Stimulated activated CD8-positive, alpha-beta memory T cell treated with anti-CD3 and anti-CD28 coated beads, Interleukin-4, amount 100 ng/mL, for 48 hours (primary cell): ENCODE measurements at regions not wholly inside any gene's neighbourhood (a gene's known extent, or its start where the extent isn't known, plus 50 kb on each side); places are given as distances from the start of the nearest gene placed in this dataset.
"Not testable (repeated sequence)": the region's sequence is repeated elsewhere in the genome, so short reads cannot be mapped to it uniquely, and the experiment has no call there.

Source experiments
- DNase-seq: peaks from one replicate; pipeline ENCODE4 v3.0.0-alpha.2; 2020

DNA sequence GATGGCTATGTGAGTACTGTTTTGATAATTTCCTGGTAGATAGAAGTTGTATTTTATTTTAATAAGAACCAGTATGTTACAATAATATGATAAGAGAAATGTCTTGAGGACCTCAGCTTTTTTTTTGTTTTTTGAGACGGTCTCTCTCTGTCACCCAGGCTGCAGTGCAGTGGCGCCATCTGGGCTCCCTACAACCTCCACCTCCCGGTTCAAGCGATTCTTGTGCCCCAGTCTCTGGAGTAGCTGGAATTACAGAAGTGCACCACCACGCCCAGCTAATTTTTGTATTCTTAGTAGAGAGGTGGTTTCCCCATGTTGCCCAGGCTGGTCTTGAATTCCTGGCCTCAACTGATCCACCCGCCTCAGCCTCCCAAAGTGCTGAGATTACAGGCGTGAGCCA is 968.1 kb upstream of the ADGRL4 start:
- no peak for DNase-seq

DNA sequence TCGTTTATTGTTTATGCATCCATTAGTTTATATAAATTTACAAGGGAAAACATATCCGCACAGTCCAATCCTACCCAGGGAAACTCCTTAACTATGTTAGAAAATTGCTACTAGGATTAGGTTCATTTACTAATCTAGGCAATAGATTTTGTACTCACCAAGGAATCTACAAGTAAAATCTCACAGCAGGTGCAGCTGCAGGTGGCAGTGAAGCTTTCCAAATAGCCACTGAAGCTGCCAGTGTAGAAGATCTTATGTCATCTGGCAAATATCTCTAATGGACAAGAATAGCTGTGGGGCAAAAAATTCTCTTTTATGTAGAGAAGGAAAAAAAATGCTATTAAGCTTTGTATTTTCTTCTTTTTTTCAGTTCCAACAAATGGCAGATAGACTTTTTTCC is 963.4 kb upstream of the ADGRL4 start:
- no peak for DNase-seq

DNA sequence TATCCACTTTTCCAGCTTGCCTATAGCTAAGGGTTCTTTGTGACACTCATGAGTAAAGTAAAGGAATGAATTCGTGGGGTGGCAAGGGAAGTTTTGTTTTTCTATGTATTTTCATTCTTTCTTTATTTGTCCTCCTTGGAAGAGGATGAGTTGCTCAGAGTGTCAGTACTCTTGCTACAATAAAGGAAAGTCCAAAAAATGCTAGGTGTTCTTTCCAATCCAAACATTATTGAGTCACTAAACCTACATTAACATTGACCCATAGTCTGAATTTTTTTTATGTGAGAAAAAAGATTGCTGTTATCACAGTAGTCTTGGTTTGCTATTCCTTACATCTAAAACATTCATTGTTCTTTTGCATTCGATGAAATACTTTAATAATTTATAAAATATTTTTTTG is 959.9 kb upstream of the ADGRL4 start:
- no peak for DNase-seq

DNA sequence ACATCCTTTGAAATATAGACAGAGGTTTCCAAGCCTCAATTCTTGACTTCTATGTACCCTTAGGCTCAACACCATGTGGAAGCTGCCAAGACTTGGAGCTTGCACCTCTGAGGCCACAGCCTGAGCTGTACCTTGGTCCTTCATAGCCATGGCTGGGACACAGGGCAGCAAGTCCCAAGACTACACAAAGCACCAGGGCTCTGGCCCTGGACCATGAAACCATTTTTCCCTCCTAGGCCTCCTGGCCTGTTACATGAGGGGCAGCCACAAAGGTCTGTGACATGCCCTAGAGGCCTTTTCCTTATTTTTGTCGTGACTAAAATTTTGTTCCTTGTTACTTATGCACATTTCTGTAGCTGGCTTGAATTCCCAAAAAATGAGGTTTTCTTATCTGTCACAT is 953.1 kb upstream of the ADGRL4 start:
- DNase-seq, result no peak

DNA sequence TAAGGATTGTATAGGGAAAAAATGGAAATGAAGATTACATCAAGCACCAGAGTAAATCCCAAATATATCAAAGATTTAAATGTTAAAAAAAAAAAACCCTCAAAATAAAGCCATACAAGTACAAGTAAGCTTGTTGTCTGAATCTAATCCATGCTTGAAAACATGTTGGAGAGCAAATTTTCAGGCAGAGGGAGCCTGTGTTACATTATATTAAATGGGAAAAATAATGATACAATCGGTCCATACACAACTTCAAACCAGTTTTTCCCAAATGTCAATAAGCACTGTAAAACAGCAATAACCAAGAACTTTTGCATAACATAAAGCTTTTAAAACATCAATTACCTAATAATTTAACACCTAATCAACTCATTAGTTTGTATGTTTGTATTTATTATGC is 949.4 kb upstream of the ADGRL4 start:
- DNase-seq, result no peak

DNA sequence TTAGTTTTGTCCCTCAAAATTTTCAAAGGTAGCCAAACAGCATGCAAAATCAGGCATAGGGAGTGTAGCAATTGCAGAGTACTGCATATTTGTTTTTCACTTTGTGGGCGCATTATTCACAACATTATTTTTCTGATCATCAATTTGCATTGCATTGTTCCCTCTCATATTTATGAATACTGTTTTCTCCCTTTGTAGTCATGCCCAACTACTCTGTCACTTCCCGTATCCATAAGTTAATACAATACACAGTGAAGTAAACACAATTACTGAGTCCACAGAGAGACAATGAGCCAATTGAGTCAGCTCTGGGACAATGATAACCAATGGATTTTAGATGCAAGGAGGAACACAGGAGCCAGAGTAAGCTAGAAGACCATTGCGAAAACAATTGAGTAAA is 944.0 kb upstream of the ADGRL4 start:
- DNase-seq, result no peak

DNA sequence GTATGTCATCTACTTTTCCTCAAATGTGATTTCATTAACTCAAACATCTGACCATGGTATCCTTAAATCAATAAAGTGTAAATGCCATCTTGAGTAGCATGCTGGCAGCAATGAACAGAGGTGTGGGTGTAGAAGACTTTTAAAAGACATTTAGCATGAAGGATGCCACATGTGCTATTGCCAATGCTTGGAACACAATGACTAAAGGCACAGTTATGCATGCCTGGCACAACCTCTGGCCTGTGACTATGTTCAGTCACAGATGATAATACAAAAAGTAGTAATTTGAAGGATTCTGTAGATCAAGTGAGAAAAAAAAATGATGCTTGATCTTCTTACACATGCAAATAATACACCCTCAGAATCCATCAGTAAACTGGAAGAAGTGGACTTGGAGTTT is 938.9 kb upstream of the ADGRL4 start:
- no peak for DNase-seq

DNA sequence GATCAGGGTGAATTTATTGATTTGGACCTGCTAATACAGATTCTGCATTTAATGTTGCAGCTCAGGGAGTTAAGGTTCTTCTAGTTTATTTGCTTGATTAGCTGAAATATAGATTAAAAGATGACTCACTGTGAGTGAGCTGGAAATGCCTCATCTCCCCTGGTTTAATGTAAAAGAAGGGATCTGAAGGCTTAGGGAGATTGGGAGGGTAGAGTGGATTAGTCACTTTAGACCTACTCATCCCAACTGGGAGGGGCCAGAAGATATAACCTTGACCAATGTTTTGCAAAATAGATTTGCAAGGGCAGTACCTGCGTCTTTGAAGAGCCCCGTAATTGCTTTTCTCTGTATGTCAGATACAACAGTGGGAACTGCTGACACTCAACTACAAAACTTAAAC is 922.8 kb upstream of the ADGRL4 start:
- DNase-seq, result no peak

DNA sequence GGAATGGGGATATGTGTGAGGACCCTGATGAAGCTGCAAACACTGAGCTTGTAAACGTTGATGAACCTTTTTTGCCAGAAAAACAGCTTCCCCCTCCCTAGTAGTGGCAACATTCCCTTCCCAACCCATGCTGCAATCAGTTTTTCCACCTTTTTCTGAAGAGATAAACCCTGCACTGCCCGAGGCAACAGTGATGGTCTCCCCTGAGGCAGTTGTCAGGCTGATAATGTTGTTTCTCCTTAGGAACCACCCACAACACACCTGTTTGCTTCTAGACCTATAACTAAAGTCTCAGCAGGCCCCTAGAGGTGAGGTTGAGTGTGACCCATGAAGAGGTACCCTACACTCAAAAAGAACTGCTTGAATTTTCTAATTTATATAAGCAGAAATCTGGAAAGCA is 922.4 kb upstream of the ADGRL4 start:
- no peak for DNase-seq

DNA sequence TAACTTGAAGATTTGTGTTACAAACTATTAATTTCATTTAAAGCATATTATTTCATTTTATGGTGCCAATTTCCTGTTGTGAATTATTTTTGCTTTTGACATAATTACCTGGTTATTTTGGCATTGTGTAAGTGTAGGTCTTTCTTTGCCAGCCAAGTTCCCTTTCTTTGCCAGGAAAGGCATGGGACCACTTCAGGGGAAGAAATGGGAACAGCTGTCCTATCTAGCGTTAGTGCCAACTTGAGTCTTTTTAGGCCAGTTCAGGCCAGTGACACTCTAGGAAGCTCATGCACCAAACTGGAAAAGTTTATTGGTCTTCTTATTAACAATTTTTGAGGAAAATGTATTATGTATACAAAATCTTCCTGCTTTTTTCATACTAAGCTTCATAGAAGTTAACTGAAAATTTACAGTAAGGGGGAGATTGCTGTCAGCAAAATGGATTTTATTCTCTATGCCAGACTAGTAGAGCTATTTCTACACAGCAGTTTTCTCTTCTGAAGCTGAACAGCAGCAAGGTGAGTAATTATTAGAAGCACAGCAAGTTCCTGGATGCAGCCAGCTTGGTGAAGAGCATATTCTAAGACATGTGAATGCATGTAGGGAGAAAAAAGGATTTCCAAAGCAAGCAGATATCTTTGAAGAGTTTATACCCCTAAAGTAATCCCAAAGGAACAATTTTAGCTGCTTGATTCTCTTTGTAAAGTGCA is 914.6 kb upstream of the ADGRL4 start:
- DNase-seq, result no peak

DNA sequence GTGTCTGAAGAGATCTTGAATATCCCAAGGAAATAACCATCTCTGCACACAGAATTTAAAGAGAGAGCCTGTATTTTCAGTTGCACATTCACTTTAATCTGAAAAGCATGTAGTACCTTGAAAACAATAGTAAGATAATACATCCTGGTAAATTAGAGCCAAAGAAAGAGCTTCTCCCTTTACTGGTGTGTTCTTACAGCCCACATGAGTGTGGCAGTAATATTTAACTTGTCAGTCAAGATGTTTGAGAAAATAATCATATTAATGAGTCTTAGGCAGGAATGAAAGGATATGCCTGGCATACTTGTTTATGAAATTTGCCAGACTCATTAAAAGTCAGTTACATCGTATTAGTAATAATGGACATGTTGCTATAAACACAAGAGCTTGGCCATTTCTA is 908.4 kb upstream of the ADGRL4 start:
- DNase-seq, result no peak

DNA sequence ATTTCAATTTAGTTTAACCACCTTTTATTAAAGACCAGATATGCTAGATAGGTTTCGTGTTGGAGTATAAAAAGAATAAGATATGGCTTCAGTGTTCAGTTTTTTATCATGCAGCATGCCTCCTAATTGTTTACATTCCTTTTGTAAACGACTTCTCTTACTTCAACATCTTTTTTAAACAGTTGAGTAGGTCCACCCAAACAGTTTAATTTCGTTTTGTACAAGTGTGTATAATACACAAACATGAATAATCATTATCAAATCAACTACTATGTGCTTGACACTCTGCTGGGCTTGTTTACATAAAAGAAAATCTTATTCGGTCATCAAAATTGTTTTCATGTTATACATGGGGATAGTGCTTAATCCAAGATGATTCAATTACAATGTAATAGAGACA is 906.3 kb upstream of the ADGRL4 start:
- DNase-seq, result no peak

DNA sequence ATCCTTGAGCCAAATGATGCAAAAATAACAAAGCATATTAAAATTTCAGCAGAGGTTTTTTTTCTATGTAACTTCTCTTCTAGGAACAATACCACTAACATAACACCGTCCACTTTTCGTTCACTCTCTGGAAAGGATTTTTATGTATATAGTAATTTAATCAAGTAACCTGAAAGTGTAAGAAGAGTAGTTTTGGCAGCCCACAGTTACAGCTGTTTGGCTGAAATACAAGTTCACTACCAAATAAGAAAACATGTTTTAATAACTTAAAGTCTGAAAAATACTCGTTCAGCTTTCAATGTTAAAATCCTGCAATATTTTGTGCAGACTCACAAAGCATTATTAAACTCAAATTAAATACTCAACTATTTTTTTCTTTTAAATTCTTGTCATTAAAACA is 896.8 kb upstream of the ADGRL4 start:
- DNase-seq, result no peak

DNA sequence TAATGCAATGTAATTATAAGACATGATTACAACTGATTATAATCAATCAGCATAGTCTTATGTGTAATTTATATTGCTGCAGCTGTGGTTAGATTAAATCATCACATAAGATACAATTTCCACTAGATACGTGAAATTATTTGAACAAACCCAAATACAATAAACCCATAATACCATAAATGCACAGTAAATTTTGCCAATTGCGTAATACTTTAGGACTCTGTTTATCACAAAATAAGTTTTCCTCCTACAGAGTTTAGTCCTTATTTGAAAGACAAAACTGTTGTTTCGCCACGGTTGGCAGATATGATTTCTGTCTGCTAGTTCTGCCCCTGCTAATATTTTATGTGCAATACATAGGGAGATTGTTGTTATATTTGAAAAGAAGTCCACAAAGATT is 895.9 kb upstream of the ADGRL4 start:
- no peak for DNase-seq

DNA sequence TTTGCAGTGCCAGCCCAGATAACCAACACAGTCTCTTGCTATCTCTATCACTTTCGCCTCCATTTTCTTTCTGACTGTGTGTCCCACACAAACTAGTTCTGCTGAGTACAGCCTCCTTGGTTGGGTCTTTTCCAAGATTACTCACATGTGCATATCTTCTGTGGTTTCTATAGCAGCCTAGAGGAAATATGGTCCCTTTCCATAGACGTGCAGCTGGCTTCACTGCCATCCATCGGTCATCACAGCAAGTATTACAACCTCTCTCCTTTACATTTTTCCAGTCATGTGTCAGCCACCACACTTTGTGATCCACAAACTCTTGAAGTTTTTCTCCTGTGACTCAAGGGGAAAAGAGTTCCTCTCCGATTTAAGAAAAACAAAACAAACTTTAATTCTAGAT is 893.4 kb upstream of the ADGRL4 start:
- no peak for DNase-seq

DNA sequence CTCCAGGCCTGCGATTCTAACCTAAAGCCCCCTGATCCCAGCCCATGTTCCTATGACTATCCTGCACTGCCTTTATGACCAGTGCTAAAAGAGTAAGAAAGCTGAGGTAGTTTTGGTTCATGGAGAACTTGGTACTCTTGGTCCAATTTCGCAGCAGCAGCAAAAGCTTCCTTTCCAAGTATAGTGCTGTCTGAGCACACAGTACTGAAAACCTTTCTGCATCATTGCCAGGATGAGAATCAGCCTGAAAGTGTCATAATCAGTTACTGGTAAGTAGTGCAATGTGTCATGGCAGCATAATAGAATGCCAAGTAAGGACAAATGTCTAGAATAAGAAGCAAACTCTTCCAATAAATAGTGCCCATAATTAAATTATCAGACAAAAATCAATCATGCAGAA is 889.6 kb upstream of the ADGRL4 start:
- no peak for DNase-seq

DNA sequence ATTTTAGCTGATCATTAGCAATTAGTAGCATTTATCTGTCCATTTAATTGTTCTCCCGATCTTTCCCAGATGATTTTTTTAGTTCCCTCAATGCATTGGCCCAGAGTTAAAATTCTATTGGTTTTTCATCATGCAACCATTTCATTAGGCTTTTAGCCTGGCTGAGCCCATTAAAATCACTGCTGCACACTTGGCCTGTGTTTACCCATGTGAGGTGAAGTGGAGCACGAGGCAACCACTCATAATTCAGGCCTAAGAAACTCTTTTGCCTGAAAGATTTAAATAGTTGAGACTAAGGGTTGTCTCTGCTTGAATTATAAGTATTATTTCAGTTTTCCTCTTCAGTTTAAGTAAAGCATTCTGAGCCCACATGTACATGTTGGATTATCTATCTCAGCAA is 889.0 kb upstream of the ADGRL4 start:
- DNase-seq, result no peak

DNA sequence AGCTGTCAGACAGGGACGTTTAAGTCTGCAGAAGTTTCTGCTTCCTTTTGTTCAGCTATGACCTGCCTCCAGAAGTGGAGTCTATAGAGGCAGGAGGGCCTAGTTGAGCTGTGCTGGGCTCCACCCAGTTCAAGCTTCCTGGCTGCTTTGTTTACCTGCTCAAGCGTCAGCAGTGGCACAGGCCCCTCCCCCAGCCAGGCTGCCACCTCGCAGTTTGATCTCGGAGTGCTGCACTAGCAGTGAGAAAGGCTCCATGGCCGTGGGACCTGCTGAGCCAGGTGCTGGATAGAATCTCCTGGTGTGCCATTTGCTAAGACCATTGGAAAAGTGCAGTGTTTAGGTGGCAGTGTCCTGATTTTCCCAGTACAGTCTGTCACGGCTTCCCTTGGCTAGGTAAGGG is 887.6 kb upstream of the ADGRL4 start:
- DNase-seq, result not testable (repeated sequence)

DNA sequence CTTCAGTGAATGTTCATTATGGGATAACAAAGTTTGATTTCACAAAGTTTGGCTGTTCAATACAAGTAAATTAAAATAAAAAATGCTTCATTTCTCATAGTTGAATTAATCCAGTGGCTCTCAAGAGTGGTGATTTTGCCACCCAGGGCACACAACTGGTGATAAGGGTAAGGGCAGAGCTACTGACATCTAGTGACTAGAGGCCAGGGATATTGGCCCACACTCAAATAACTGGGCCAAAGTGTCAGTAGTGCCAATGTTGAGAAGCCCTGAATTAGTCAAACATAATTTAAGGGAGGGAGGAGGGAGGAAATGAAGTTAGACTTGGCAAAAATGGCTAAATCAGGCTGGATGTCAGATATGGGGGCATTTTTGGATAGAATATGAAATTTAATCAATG is 880.5 kb upstream of the ADGRL4 start:
- no peak for DNase-seq

DNA sequence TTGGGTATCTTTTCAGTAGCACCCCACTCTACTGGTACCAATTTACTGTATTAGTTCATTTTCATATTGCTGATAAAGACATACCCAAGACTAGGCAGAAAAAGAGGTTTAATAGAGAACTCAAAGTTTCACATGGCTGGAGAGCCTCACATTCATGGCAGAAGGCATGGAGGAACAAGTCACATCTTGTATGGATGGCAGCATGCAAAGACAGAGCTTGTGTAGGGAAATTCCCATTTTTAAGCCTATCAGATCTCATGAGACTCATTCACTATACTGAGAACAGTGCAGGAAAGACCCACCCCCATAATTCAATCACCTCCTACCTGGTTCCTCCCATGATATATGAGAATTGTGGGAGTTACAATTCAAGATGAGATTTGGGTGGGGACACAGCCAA is 878.6 kb upstream of the ADGRL4 start:
- no peak for DNase-seq

DNA sequence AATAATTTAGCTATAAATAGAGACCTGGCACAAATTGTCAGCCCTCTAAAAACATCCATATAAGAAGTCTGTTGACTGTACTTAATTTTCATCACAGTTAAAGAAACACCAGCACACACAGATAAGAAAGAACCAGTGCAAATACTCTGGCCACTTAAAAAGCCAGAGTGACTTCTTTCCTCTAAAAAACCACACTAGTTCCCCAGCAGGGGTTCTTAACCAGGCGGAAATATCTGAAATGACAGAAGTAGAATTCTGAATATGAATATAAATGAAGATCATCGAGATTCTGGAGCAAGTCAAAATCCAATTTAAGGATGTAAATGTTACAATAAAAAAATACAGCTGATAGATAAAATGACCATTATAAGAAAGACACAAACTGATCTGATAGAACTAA is 870.6 kb upstream of the ADGRL4 start:
- no peak for DNase-seq

DNA sequence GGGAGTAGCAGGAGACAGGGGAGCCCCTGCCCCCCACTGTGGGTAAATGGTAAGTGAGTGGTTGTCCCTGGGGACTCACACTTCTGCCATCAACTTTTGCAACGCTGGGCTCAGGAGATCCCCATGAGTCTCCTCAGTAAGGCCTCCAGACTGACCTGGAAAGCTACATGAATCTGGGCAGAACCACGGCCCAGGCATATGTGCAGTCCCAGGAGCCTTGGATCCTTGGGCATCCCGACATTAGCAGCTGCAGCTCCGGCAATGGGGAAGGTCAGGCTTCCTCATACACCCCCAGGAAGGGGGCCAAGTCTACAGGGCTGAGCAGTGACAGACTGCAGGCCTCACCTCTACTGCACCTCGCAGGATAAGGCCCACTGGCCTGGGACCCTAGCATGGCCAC is 868.7 kb upstream of the ADGRL4 start:
- no peak for DNase-seq

DNA sequence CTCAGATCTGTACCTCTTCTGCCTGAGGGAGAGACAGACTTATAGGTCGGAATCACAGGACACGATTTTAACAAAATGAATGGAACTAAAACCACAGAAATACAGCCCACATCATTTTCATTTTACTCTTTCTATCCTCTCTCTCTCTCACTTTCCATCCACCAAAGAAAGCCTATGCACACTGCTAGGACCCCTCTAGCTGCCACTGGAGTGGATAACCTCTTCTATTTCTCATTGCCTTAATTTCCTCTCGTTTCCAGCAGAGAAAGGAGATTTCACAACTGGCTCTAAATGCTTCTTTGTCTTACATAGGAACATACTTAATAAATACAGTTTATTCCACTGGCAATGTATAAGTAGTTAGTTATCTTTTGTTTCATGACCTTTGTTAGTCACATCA is 867.8 kb upstream of the ADGRL4 start:
- DNase-seq, result no peak

DNA sequence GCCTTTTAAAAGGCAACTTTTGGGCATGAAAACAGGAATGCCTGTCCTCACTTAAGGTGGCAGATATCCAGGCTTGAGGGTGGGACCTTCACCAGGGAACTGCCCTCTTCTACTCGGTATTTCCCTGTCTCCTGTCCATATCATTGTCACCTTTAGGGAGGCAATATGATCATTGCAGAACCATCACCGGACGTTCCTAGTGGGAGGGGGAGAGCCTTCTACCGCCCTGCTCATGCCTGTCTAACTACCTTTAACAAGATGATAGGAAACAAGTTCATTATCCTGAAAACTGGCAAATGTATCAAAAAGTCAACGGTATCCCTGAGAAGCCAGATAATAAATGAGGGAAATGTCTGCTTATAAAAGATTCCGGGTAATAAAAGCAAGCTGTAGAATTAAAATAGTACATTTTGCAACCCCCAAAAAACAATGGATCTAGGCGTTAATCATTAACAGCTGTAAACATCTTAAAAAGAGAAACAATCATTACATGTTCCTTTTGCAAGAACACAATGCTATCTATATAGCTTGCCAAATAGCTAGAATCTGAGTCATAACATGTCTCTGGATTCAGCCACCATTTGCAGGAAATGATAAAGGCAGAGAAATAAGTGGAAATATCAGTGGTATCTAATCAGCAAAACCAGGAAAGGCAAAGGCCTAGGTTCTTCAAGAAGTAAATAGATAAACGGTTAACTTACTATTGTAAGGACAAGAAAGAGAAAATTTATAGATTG is 852.9 kb upstream of the ADGRL4 start:
- DNase-seq, result no peak

DNA sequence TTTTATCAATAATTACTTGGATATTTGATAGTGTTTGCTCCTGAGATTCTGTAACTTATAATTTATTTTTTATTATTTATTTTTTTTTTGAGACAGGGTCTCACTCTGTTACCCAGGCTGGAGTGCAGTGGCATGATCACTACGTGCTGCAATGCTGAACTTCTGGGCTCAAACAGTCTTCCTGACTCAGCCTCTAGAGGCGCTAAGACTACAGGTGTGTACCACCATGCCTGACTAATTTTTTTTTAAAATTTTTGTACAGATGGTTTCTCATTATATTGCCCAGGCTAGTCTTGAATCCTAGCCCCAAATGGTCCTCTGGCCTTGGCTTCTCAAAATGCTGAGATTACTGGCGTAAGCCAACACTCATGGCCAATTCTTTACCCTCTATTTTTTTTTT is 845.5 kb upstream of the ADGRL4 start:
- no peak for DNase-seq
